Ureter (tissue), 1 donor: ENCODE measurements at regions not wholly inside any gene's neighbourhood (a gene's known extent, or its start where the extent isn't known, plus 50 kb on each side); places are given as distances from the start of the nearest gene placed in this dataset.

Experiments used
- DNase-seq: peaks from one replicate; pipeline ENCODE4 v3.0.0-alpha.2; 2020; ENCODE audit warnings: low spot score
- donor health status: DM: yes; HTN: yes; CAD: no.

GRCh38 chr9:82581935-82582334 is 481.0 kb downstream of the RASEF start:
- no peak for DNase-seq

- DNase-seq = no peak
These were observed 480.2 kb downstream of the RASEF start for GRCh38 chr9:82582693-82583092.

GRCh38 chr9:82583524-82583923 is 479.4 kb downstream of the RASEF start:
- no peak for DNase-seq

- no peak for DNase-seq
These were observed 478.5 kb downstream of the RASEF start for GRCh38 chr9:82584349-82584863.

GRCh38 chr9:82586918-82587356 is 476.0 kb downstream of the RASEF start:
- DNase-seq = no peak

GRCh38 chr9:82588301-82589180 is 474.4 kb downstream of the RASEF start:
- DNase-seq = no peak

GRCh38 chr9:82590845-82591244 is 472.1 kb downstream of the RASEF start:
- no peak for DNase-seq

- DNase-seq = no peak
These were observed 469.4 kb downstream of the RASEF start for GRCh38 chr9:82593501-82593900.

- no peak for DNase-seq
These were observed 465.4 kb downstream of the RASEF start for GRCh38 chr9:82597241-82598203.

- DNase-seq = no peak
These were observed 464.5 kb downstream of the RASEF start for GRCh38 chr9:82598241-82599039.

- DNase-seq = no peak
These were observed 463.5 kb downstream of the RASEF start for GRCh38 chr9:82599336-82599949.

- DNase-seq = no peak
These were observed 462.2 kb downstream of the RASEF start for GRCh38 chr9:82600536-82601292.

- no peak for DNase-seq
These were observed 461.6 kb downstream of the RASEF start for GRCh38 chr9:82601293-82601771.

- DNase-seq = no peak
These were observed 457.8 kb downstream of the RASEF start for GRCh38 chr9:82604947-82605656.

GRCh38 chr9:82605657-82606031 is 457.3 kb downstream of the RASEF start:
- DNase-seq = no peak

- DNase-seq = no peak
These were observed 456.9 kb downstream of the RASEF start for GRCh38 chr9:82606071-82606470.

GRCh38 chr9:82606492-82607382 is 456.2 kb downstream of the RASEF start:
- peak; percentile 54 for DNase-seq

- DNase-seq = no peak
These were observed 454.5 kb downstream of the RASEF start for GRCh38 chr9:82608487-82608886.
